DMS 273 (cell line): ENCODE measurements at regions not wholly inside any gene's neighbourhood (a gene's known extent, or its start where the extent isn't known, plus 50 kb on each side); places are given as distances from the start of the nearest gene placed in this dataset.
"Not testable (repeated sequence)": the region's sequence is repeated elsewhere in the genome, so short reads cannot be mapped to it uniquely, and the experiment has no call there.

Experiments used
- DNase-seq: peaks from one replicate; lab custom pipeline; 2025; ENCODE audit not compliant: unreplicated experiment; lab: John Stamatoyannopoulos, UW

GRCh38 chr12:124070394-124071074 is 97.5 kb downstream of the ZNF664 start:
- not testable (repeated sequence) for DNase-seq

- no peak for DNase-seq
Measured at GRCh38 chr12:124071075-124071443, 98.0 kb downstream of the ZNF664 start.

- DNase-seq = no peak
Measured at GRCh38 chr12:124073356-124074035, 100.5 kb downstream of the ZNF664 start.

GRCh38 chr12:124075841-124076240 is 102.8 kb downstream of the ZNF664 start:
- no peak for DNase-seq

GRCh38 chr12:124077701-124078100 is 104.7 kb downstream of the ZNF664 start:
- DNase-seq = no peak

GRCh38 chr12:124078800-124079199 is 105.8 kb downstream of the ZNF664 start:
- no peak for DNase-seq

- no peak for DNase-seq
Measured at GRCh38 chr12:124080649-124081048, 107.6 kb downstream of the ZNF664 start.

- DNase-seq = no peak
Measured at GRCh38 chr12:124082012-124082411, 109.0 kb downstream of the ZNF664 start.

- DNase-seq = peak; percentile 20
Measured at GRCh38 chr12:124082687-124083086, 109.7 kb downstream of the ZNF664 start.

GRCh38 chr12:124083708-124084107 is 110.7 kb downstream of the ZNF664 start:
- peak; percentile 48 for DNase-seq

GRCh38 chr12:124085419-124086296 is 112.6 kb downstream of the ZNF664 start:
- peak; percentile 4 for DNase-seq

GRCh38 chr12:124086299-124086898 is 113.4 kb downstream of the ZNF664 start:
- no peak for DNase-seq

GRCh38 chr12:124087266-124088051 is 114.4 kb downstream of the ZNF664 start:
- peak; percentile 40 for DNase-seq

GRCh38 chr12:124088217-124088907 is 115.3 kb downstream of the ZNF664 start:
- peak; percentile 65 for DNase-seq

- DNase-seq = not testable (repeated sequence)
Measured at GRCh38 chr12:124089181-124089914, 116.3 kb downstream of the ZNF664 start.

- no peak for DNase-seq
Measured at GRCh38 chr12:124091835-124092234, 118.8 kb downstream of the ZNF664 start.

- DNase-seq = not testable (repeated sequence)
Measured at GRCh38 chr12:124092532-124092931, 119.5 kb downstream of the ZNF664 start.

GRCh38 chr12:124093297-124093696 is 120.3 kb downstream of the ZNF664 start:
- DNase-seq = no peak

- no peak for DNase-seq
Measured at GRCh38 chr12:124094188-124094587, 121.2 kb downstream of the ZNF664 start.
